ENCODE measurements at regions not wholly inside any gene's neighbourhood (a gene's known extent, or its start where the extent isn't known, plus 50 kb on each side); places are given as distances from the start of the nearest gene placed in this dataset.

DNA sequence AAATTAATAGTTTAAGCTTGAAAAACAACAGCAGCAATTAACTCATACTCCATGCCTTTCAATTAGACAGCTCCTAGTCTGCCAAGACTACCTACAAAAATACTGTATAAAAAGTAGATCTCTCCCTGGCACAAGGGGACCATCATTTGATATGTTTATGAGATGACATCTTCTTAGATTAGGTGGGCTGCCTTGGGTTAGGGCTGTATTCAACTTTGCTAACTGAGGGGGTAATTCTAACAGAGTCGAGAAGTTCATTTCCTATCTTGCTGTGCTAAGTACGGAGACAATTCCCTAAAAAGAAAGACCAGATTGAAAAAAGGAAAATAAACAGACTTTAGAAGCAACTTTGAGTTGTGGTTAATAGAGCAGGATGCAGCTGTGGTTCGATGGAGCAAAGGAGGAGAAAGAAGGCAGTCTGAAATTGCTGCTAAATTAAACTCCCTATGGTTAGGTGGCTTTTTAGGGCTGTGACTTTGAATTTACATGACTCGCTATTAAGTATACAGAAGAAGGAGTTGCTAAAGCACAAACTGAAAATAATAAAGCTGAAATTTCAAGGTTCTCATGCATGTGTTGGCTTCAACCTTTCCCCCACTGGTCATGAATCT is 75.4 kb downstream of the CDC7 start:
- DNase-seq, result no peak

DNA sequence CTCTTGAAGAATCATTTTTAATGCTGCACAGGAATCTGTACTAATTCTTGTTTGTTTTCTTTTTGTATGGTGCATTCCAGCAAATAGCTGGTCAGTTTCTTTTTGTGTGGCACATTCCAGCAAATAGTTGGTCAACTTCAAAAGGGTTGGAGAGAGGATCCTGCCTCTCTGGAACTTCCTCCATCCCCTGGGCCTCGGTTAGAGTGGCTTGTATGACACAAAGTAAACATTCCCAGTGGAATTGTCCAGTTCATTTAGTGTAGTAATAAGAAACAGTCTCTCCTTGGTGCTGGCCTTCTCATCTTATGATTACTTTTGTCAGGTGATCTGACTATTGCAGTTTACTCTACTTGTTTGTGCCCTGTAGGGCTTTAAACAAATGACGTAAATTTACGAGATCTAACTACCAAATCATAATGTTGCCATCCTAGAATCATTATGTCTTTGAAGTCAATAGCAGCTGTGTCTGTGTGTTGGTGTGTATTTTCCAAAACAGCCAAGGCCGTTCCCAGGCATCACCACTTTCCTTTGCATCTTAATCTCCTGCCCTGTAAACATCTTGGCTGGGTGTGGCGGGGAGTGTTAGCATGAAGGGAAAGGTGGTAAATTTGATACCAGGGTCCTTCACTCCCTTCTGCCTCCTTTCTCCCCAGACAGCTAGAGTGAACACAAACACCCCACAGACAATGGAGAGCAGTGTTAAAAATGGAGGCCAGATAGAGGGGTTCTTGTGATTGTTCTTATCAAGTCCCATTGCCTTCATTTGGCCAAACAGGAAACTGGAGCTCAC is 77.9 kb downstream of the CDC7 start:
- DNase-seq, result no peak

DNA sequence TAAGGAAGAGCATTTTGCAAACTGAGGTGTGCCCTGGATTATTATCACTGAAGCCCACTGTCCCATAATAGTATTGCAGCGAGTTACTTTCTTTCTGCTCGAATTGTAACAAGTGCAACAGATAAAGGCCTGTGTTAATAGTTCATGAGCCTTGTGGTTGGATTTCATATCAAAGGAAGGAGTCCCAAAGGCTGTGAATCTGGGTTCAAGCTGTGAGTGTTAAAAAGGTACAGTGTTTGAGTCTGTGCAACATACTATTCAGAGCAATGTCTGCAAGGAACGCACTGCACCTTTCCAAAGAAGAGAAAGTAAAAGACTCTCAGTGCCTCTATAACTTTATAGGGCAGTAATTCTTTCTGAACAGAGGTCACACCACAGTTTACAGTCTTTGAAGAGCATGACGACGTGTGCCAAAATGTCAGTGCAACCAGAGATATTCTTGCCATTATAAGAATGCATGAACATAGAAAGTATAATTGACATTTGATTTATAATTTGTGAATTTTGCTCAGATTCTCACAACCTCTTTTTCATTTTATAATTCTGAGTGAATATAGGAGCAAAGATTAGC is 79.1 kb downstream of the CDC7 start:
- no peak for DNase-seq

DNA sequence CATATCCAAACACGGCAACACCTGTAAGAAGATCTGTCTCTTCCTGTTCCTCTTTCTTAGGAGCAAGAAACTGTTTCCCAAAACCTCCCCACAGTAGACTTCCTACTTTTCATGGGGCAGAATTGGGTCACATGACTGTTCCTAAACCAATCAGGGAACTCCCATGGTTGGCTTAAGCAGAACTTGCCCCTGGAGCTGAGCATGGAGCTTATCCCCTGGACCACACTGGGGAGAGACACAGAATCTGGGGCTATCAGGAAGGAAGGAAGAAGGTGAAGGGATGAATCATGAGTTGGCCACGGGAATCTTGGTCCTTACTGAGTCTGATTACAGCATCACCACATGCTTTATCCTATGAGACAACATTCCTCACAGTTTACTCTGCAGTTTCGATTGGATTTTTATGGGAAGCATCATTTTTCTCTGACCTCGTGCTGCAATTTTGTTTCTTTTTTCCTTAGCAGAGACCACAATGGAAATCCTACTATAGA is 81.8 kb downstream of the CDC7 start:
- DNase-seq, result no peak

DNA sequence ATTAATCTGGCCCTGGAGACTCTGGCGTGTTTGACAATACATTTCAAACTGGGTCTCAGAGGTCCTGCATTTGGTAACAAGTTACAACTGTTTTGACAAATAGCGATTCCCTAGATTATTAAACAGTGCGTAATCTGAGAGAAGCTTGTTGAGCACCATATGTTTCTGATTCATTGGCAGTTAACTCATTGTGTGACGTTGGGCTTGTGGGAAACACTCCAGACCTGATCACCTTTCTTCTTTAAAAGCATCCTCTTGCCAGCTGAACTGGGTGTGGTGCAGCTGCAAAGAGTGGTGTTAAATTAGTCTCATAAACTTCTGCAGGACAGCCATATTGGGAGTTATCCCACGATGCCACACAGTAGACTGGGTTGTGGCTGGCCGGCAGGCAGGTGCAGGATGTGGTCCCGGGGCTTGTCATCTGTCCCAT is 82.7 kb downstream of the CDC7 start:
- DNase-seq, result no peak

DNA sequence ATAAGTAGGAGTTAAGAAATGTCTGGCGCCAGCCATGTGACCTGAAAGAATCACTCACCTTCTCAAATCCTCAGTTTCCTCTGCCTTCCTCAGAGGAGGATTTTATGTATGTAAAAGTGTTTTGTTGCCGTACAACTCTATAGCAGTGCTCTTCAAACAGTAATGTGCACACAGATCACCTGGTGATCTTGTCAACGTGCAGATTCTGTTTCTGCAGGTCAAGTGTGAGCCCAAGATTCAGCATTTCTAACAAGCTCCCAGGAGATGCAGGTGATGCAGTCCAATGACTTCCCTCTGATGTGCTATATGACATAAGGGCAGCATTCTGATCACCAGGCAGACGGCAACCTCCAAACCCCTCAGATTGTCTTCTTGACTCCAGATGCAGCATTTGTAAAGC is 83.7 kb downstream of the CDC7 start:
- DNase-seq, result no peak

DNA sequence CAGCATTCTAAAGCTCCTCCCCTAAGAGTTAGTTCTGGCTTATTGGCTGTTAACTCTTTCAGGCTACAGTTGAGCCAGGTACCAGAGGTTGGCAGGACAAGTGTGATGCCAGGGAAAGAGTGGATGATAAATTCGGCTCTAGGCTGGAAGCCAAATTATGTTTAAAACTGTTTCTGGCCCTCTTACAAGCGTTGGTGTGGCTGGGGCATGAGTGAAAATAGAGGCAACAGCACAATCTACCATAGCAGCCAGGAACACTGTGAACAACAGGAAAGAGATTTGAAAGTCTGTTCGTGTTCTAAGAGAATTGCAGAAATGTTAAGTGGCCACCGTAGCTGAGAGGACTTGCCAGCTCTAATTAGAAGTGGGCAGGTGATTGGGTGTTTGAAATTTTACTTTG is 84.2 kb downstream of the CDC7 start:
- DNase-seq, result peak in 1 of 58 donors; percentile 3

DNA sequence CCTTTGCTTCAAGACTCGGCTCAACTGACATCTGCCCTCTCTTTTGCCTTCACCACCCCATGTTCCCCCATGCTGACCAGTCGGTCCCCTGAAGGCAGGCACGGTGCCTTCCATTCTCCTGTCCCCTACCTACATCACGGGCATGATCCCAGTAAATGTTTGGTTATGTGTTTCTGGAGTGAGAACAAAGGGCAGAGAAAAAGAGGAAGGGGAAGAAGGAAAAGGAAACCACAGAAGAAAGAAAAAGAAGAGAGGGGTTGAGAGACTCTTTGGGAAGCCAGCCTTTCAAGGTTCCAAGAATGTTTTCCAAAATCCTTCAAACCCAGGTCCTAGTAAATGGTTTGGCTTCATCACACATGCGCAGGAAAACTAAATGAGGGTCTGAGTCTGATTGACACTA is 84.9 kb downstream of the CDC7 start:
- no peak for DNase-seq

DNA sequence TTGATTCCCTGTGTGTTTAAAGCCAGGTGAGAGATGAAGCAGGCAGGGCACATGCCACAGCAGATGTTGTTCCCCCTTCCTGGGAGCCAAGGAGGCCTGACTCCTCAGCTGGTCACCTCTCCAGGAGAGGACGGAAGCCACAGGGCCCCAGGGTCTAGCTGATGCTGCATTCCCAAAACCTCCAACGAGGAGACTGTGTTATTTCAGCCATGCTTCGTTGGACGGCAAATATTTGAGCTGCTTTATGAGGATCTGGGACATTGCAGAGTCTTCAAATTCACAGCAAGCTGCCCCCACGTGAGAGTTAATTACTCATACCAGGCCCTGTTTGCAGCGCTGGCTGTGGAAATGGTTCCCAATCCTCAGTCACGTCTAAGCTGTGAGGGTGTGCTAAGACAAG is 85.3 kb downstream of the CDC7 start:
- no peak for DNase-seq

DNA sequence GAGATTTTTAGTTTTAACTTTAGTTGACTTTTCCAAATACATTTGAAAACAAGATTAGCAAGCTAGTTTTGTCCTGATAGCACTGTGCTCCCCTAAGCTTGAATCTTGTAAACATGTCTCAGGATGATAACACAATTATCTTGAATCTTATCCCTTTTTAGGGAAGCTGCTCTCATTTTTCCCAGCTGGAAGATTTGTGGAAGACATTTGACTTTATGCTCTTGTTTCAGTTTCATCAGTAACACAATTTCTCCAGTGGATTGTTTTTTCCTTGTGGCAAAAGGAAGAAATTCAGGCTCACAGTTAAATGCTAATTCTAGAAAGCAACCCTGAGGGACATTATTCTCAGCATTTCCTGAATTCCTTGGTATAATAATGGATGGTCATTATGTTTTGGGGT is 88.8 kb downstream of the CDC7 start:
- DNase-seq, result no peak

DNA sequence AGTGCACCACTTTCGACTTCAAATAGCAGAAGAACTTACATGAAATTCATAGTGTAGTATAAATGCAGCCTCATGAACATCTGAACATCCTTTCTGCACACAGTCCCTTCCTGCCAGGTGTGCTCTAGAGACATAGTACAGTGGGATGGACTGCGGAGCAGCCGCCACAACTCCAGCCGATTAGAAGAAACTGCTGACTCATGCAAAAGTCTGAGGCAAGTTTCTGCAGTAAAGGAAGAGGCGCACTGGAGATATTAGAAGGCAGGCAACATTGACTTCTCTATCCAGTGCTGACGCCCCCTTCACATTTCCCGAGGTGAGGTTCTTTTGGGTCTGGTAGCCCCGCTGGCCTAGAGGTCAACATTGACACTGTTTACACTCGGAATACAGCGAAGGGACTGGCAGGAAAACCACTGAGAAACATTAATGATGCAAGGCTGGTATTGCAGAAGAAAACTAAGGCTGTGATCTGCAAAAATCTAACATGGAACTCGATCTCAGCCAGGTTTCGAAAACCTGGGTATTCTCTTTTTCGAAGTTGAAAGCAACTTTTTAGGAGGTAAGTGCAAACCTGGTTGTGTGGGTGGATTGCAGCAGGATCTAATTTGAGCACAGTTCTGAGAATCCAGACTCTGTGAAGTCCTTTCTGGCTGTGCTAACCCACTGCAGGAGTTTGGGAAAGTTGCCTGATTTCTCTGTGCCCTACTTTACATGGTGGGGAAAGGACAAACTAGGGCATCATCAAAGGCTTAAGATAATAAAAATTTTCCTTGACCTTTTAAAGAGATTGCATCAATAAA is 90.7 kb downstream of the CDC7 start:
- DNase-seq, result no peak

DNA sequence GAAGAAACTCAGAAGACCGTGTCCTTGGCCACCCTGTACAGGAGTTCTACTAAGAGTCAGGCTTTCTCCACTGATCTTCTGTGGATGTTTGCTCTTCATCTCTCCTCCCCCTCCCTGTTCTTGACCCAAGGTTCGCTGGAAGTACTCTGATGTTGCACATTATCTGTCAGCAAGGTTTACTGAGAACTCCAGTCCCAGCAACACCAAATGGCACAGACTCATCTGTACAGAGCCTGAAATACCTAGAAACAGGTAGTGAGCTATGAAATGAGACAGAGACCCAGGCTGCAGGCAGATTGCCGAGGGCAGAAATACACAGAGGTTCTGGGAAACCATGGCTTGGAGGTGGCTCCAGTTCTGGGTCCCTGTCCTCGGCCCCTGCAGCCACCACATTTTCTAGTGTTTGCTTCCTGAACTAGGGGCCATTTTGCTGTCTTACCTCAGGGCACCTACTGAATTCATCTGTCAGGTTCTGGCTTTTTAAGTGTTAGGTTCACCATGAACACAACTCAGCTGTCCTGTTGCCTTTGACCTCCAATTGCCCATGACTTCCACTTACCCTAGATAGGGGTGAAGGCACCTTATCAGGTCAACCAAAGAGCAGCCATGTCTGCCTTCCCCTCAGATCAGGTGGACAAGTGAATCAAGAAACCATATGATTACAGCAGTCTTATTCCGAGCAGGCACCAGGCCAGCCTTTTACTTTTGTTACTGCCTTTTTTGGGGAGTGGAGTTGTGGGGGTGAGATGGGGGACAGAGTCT is 92.2 kb downstream of the CDC7 start:
- no peak for DNase-seq

DNA sequence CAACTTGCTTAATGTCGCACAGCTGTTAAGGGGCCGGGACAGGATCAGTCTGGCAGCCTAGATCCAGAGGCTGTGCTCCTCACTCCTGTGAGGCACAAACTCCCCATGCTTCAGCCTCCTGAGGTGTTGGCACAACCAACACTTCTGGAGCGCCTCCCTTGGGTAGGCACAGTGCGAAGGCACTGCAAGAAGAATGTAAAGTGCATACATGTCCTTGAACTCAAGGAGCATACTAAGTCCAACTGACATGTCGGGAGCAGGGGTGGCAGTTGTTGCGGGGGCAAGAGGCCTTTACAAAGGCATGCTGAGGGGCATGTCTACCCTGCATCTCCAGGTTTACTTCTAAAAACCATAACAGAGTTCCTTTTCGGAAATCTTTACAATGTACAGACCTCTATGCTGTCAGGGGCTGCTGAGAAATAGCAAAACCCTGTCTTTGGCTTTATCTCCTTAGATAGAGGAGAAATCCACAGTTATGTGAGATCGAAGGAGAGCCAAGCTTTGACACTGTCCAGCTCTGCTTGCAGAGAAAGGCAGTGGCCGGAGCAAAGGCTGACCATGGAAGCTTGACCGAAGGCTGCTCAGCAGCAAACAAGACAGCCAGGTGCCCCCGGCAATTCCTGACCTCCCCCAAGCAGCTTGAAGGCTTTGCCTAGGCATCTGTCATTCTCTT is 93.9 kb downstream of the CDC7 start:
- no peak for DNase-seq

DNA sequence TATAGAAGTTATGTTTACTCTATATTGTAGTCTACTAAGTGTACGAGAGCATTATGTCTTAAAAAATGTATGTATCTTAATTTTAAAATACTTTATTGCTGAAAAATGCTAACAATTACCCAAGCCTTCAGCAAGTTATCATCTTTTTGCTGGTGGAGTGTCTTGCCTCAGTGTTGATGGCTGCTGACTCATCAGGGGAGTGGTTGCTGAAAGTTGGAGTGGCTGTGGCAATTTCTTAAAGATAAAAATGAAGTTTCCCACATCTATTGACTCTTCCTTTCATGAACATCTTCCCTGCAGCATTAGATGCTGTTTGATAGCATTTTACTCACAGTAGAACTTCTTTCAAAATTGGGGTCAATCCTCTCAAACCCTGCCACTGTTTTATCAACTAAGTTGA is 95.8 kb downstream of the CDC7 start:
- DNase-seq, result no peak

DNA sequence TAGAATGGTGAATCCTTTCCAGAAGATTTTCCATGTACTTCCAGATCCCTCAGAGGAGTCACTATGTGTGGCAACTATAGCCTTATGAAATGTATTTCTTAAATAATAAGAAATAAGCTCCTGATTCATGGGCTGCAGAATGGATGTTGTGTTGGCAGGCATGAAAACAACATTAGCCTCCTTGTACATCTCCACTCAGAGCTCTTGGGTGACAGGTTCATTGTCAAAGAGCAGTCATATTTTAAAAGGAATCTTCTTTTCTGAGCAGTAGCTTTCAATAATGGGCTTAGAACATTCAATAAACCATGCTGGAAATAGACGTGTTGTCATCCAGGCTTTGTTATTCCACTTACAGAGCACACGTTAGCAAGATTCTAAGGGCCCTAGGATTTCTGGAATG is 96.6 kb downstream of the CDC7 start:
- DNase-seq, result no peak

DNA sequence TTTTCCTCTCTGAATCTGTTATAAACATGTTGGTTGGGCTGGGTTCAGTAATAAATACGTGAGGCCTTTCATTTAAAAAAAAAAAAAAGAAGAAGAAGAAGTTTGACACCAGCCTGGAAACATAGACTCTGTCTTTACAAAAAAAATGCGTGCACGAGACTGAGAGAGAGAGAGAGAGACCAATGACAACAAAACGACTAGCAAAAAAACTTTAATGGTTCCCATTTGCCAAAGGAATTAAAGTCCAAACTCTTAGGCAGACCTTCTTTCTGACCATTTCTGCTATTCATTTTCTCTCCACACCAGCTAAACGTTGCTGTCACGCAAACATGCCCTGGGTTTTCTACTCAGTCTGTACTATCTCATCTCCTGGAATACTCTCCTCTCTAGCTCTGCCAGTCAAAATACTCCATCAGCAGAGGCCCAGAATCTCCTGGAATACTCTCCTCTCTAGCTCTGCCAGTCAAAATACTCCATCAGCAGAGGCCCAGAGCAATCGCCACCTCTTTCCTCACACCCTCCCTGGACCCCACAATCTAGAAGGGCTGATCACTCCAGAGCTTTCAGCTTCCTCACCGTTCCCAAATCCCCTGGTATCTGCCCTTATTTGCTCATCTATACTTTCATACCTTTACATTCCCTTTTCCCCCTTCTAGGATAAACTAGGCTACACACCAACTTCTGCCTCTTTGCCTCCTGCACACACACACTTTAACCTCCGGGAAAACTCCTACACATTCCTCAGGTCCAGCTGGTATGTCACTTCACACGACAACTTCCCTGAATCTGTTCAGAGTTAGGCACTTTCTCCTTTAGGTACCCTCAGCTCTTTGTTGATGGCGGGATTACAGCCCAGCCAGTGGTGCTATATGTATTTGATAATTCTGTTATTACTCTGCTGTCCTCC is 100.0 kb downstream of the CDC7 start:
- DNase-seq, result no peak

DNA sequence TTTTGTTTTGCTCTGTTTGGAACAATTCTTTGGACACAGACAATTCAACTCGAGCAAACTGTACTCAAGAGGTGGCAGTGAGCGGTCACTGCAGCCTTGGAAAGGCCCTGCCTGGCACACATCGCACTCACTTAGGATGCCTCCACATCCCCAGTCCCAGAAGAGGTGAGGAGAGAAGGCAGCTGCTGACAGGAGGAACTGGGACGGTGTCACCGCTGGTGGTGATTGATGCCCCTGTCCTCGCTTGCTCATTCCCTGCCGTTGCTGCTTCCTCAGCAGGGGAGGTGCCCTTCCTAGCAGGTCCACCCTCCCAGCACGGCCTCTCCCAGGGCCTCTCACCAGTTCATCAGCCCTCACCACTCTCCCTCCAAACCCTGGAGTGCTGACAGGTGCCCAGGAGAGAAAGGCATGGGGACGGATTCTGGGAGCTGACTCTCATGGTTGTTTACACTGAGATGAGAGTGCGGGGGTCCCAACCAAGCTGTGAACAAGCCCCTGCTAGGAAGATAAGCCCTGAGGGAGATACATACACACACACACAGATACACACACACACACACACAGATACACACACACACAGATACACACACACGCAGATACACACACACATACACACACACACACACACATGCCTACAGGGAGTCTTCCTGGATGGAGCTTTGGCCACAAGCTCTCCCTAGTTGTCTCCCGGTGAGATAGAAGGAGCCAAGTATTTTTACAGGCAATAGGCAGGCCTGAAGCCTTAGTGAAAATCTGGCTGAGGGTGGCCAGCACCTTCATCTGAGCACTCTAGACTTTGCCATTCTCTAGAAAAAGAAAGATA is 101.1 kb downstream of the CDC7 start:
- no peak for DNase-seq

DNA sequence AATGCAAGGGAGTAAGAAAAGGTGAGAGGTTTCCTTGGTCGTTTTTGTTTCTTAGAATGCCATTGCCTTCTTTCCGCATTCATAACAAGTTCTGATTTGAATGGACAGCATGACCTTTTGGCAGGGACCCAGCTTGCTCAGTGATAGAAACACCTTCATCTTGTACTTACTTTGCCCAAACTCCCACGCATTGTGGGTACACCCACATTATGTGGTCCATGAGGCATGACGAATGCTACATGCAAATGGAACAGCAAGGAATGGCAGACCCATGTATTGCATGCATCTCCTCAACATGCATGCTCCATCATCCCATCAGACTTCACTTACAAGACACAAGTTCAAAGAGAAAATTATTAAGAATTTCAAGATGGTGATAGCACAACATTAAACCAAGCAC is 102.8 kb downstream of the CDC7 start:
- no peak for DNase-seq

DNA sequence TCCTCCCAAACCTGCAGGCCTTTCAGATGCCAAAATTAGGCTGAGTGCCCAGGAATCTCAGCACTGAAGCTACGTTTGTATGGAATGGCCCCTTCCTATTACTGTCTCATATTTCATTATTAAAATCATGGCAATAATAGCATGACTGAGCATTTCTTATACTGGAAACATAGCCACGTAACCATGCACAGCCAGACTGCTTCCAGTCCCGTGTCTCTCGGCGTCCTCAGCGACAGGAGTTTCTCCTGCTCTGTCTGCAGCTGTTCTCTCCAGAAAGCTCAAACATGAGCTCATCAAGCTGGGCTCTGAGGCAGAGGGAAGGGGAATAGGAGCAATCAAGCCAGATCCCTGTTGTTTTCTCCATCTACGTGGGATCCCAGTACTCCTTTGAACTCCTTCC is 104.0 kb downstream of the CDC7 start:
- no peak for DNase-seq

Data from anterior cingulate cortex (tissue), 58 donors.